ENCODE measurements at regions not wholly inside any gene's neighbourhood (a gene's known extent, or its start where the extent isn't known, plus 50 kb on each side); places are given as distances from the start of the nearest gene placed in this dataset.
"Not testable (repeated sequence)": the region's sequence is repeated elsewhere in the genome, so short reads cannot be mapped to it uniquely, and the experiment has no call there.

GRCh38 chr2:103387888-103388287, 626.1 kb downstream of the TMEM182 start:
- DNase-seq = no peak

GRCh38 chr2:103396152-103396551, 634.3 kb downstream of the TMEM182 start:
- DNase-seq = no peak

GRCh38 chr2:103401621-103402020, 639.8 kb downstream of the TMEM182 start:
- peak; percentile 59 for DNase-seq

- no peak for DNase-seq
Observed at GRCh38 chr2:103402336-103402735, 640.5 kb downstream of the TMEM182 start.

- no peak for DNase-seq
Observed at GRCh38 chr2:103402944-103403343, 641.1 kb downstream of the TMEM182 start.

GRCh38 chr2:103403388-103403787, 641.6 kb downstream of the TMEM182 start:
- DNase-seq = not testable (repeated sequence)

GRCh38 chr2:103410221-103410620, 648.4 kb downstream of the TMEM182 start:
- no peak for DNase-seq

GRCh38 chr2:103419506-103419905, 657.7 kb downstream of the TMEM182 start:
- DNase-seq = no peak

GRCh38 chr2:103423100-103423499, 661.3 kb downstream of the TMEM182 start:
- no peak for DNase-seq

- DNase-seq = no peak
Observed at GRCh38 chr2:103427567-103427966, 665.7 kb downstream of the TMEM182 start.

- DNase-seq = no peak
Observed at GRCh38 chr2:103430191-103430590, 668.4 kb downstream of the TMEM182 start.

- DNase-seq = no peak
Observed at GRCh38 chr2:103435010-103435409, 673.2 kb downstream of the TMEM182 start.

GRCh38 chr2:103437161-103437560, 675.3 kb downstream of the TMEM182 start:
- DNase-seq = no peak

- no peak for DNase-seq
Observed at GRCh38 chr2:103445347-103445746, 683.5 kb downstream of the TMEM182 start.

- DNase-seq = no peak
Observed at GRCh38 chr2:103448495-103448894, 686.7 kb downstream of the TMEM182 start.

GRCh38 chr2:103451283-103451682, 689.5 kb downstream of the TMEM182 start:
- DNase-seq = no peak

- DNase-seq = no peak
Observed at GRCh38 chr2:103459283-103459682, 697.5 kb downstream of the TMEM182 start.

- DNase-seq = no peak
Observed at GRCh38 chr2:103462101-103462500, 700.3 kb downstream of the TMEM182 start.

- no peak for DNase-seq
Observed at GRCh38 chr2:103462712-103463111, 700.9 kb downstream of the TMEM182 start.

GRCh38 chr2:103464831-103465230, 703.0 kb downstream of the TMEM182 start:
- no peak for DNase-seq

GRCh38 chr2:103469800-103470199, 708.0 kb downstream of the TMEM182 start:
- no peak for DNase-seq

GRCh38 chr2:103484906-103485305, 723.1 kb downstream of the TMEM182 start:
- no peak for DNase-seq

GRCh38 chr2:103496850-103497249, 735.0 kb downstream of the TMEM182 start:
- no peak for DNase-seq

- no peak for DNase-seq
Observed at GRCh38 chr2:103506812-103507211, 745.0 kb downstream of the TMEM182 start.

GRCh38 chr2:103512442-103512841, 750.6 kb downstream of the TMEM182 start:
- no peak for DNase-seq

GRCh38 chr2:103520547-103520946, 758.7 kb downstream of the TMEM182 start:
- DNase-seq = no peak
